Posterior cingulate gyrus (tissue), 11 donors: ENCODE measurements at regions not wholly inside any gene's neighbourhood (a gene's known extent, or its start where the extent isn't known, plus 50 kb on each side); places are given as distances from the start of the nearest gene placed in this dataset.

Source experiments
- DNase-seq, 10 donors: peaks; one replicate each; pipeline versions ENCODE4 v3.0.0 to v3.0.0-alpha.2; 2020 to 2021; ENCODE audit warnings: mixed read lengths in 3 of 10
- intact Hi-C: fragments of 100-400 bp; cut with DNase I; formaldehyde crosslinking; loops from one replicate; pipeline ENCODE4 v1.15.1; 2023

GRCh38 chr3:87361271-87361670 lies 84.9 kb upstream of the POU1F1 start:
- DNase-seq, result no peak
- intact Hi-C loops, result no loop called here

- no peak for DNase-seq
- intact Hi-C loops, result no loop called here
Observed at GRCh38 chr3:87359826-87360225, 83.4 kb upstream of the POU1F1 start.

GRCh38 chr3:87359025-87359424 lies 82.6 kb upstream of the POU1F1 start:
- DNase-seq, result no peak

GRCh38 chr3:87358066-87358465 lies 81.7 kb upstream of the POU1F1 start:
- DNase-seq, result no peak
- intact Hi-C loops, result no loop called here

More at GRCh38 chr3:87359025-87359424, 82.6 kb upstream of the POU1F1 start:
- intact Hi-C loops, result no loop called here

- intact Hi-C loops, result loop anchor here (5.0 kb wide), 1 partner anchor 148 kb away; no protein-coding TSS in a partner anchor
- no peak for DNase-seq
Observed at GRCh38 chr3:87354398-87354797, 78.0 kb upstream of the POU1F1 start.

- DNase-seq, result no peak
- intact Hi-C loops, result loop anchor here (2.0 to 5.0 kb wide), 2 partner anchors 150 to 653 kb away; no protein-coding TSS in a partner anchor
Observed at GRCh38 chr3:87351937-87352336, 75.6 kb upstream of the POU1F1 start.

GRCh38 chr3:87350367-87351199 lies 74.2 kb upstream of the POU1F1 start:
- peak in 2 of 10 donors; percentile 17 to 20 for DNase-seq
- intact Hi-C loops, result loop anchor here (2.0 to 5.0 kb wide), 2 partner anchors 152 to 654 kb away; no protein-coding TSS in a partner anchor

- DNase-seq, result no peak
- intact Hi-C loops, result loop anchor here (2.0 to 5.0 kb wide), 3 partner anchors 152 to 762 kb away; no protein-coding TSS in a partner anchor
Observed at GRCh38 chr3:87349833-87350232, 73.4 kb upstream of the POU1F1 start.

GRCh38 chr3:87336761-87337160 lies 60.4 kb upstream of the POU1F1 start:
- intact Hi-C loops, result no loop called here
- DNase-seq, result no peak

GRCh38 chr3:87335931-87336330 lies 59.5 kb upstream of the POU1F1 start:
- DNase-seq, result no peak
- intact Hi-C loops, result no loop called here

- intact Hi-C loops, result no loop called here
- DNase-seq, result no peak
Observed at GRCh38 chr3:87333393-87333892, 57.1 kb upstream of the POU1F1 start.

GRCh38 chr3:87332789-87333188 lies 56.4 kb upstream of the POU1F1 start:
- DNase-seq, result no peak
- intact Hi-C loops, result no loop called here

GRCh38 chr3:87329065-87329464 lies 52.7 kb upstream of the POU1F1 start:
- no peak for DNase-seq
- intact Hi-C loops, result no loop called here
